ENCODE measurements at regions not wholly inside any gene's neighbourhood (a gene's known extent, or its start where the extent isn't known, plus 50 kb on each side); places are given as distances from the start of the nearest gene placed in this dataset.

DNA sequence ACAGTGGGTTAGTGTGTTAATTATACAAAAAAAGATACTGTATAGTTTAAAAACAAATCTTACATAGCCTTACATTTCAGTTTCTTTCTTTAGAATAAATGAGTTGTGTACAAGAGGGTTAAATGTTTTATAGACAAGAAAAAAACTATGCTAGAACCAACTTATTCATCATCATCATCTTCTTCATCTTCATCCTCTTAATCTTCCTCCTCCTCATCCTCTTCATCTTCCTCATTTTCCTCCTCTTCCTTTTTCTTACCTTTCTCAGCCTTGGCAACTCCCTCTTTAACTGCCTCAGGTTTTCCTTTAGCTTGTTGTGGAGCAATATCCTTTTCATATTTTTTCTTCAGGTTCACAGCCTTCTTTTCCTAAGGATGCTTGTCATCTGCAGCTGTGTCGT, 53.7 kb downstream of the RPS12 start:
- in situ Hi-C loops (cut with HindIII; ENCODE audit: low sequenced_read_pairs), result no loop called here

DNA sequence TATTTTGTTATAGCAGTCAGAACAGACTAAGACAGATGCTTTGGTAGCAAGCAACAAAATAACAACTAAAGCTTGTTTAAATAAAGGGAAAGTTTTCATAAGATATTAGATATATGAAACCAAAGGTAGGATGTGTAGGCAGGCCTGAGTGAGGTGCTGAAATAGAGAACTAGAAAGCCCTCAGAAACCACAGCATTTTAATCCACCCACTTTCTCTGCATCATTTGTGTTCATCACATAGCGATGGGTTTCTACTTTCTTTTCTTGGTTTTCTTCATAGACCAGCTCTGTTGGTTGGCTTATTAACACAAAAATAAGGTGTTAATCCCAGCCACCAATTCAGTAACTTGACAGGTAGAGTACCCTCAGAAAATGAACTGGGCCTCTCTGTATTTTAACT, 58.6 kb downstream of the RPS12 start:
- in situ Hi-C loops (cut with HindIII; ENCODE audit: low sequenced_read_pairs), result no loop called here

DNA sequence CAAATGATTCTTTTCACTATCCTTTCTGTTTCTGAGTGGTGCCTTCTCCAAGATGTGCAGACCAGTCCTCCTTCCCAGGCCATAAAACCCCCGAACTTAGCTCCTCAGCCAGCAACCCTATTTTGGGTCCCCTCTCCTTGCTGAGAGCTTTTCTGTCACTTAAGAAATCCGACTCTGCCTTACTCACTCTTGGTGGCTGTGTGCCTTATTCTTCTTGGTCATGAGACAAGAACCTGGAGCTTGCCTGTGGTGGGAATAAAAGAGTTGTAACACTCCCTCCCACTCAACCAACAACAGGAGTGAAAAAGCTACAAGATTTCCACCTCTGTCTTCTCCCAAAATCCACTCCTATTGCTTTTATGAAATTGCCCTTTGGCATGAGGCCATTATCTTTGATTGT, 62.6 kb downstream of the RPS12 start:
- in situ Hi-C loops (cut with HindIII; ENCODE audit: low sequenced_read_pairs), result no loop called here

DNA sequence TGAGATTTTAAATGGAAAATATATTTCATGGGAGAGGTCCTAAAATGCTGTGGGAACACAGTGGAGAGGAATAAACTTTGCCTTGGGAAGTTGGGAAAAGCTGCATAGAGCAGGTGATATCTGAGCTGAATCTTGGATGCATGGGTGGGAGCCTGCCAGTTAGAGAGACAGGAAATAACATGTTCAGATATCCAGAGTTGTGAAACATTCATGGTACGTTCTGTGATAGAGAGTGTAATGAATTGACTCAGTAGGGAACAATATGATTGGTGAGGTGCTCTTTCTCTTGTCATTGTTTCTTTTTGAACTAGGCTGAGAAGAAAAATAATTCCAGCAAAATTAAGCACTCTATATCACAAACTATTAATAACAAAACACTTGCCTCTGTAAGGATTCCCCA, 72.8 kb downstream of the RPS12 start:
- in situ Hi-C loops (cut with HindIII; ENCODE audit: low sequenced_read_pairs), result no loop called here

DNA sequence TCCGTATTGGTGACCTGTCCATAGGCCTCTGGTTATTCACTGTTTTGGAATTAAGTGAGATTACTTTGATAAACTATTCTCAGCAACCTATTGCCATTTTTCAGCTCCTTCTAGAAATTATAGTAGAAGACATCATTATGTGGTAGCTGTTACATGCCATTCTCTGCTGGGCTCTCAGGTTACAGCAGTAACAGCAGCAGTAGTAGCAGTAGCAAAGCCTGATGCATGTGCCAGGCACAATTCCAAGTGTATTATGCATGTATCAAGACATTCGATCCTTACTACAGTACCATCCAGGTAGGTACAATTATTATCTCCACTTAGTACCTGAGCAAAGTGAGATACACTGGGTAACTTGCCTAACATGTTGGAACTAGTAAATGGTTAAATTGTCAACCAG, 74.3 kb downstream of the RPS12 start:
- in situ Hi-C loops (cut with HindIII; ENCODE audit: low sequenced_read_pairs), result no loop called here

DNA sequence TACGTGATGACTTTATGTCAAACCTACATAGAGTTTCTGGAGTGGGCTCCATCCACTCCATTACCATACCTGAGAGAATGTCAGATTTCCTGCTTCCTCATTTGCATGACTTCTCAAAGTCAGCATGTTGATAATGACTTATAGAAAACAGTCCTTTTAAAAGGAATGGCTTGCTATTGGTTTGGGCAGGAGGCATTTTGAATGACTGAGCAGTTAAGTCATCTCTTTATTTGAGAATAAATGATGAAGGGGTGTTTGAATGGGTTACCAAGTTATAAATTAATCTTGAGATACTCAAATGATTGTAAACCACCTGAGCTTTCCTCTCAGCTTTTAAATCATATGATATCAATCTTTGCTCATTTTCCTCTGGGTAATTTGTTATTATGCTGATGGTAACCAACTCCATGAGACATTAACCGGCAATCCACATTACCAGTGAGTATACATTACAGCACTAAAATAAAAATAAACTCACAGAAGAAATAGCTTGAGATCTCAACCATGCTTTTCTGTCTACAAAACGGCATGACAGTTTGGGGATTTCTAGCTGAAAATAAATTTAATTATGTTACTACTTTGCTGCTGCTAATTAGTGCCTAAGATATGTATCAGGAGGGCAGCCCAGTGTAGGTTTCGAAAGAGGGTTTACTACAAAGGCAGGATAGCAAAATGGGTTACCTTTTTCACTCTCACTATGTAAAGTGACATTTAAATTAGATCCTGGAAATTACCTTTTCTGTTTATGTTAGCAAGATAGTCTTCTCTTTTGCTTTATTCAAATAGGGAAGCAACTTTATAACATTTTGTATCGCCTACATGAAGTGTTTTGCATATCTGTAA, 78.8 kb downstream of the RPS12 start:
- in situ Hi-C loops (cut with HindIII; ENCODE audit: low sequenced_read_pairs), result no loop called here

DNA sequence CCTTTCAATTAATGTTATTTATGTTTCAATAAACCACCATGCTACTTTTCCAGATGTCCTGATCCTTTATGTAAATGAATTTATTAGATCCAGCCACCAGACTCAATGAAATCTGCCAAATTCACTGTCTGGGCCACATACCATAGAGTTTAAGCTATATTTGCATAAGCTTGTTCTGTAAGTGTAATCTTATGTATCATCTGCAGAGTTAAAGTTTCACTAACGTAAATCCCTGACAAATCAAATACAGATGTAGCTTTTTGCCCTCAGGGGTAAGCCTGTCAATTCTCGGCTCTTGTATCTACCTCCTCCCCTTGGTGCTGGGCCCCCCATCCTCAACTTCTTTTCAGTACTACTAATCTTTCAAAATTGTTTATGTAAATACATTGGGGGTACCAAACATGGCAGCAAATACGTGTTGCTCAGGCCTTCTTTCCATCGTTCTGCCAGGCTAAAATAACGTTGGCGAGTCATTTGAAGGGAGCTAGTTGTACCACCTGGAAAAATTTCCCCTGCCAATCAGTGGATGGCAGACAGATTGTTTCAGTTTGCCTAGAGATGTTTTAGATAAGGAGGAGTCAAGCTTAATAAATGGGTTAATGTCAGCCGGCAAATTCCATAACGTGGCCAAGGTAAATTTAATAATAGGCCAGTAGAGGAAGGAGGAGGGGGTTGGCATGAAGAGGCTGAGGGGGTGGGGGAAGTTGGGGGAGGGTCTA, 79.6 kb downstream of the RPS12 start:
- in situ Hi-C loops (cut with HindIII; ENCODE audit: low sequenced_read_pairs), result no loop called here

DNA sequence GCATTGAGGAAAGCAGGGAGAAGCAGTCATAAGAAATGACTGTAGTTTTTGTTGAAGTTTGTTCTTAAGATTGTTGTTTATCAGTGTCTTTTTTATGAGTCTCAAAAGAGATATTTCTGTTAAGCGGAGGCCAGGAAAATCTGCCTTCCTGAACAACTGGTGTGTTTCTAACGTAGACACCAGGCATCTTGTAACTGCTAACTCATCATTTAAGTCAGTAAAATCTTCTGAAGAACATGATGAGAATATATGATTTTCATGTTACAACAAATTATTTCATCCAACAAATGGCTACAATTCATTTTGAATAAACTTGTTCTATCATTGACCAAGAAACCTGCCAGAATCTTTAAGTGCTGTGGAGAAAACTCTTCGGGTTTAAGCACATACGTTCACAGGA, 84.0 kb downstream of the RPS12 start:
- in situ Hi-C loops (cut with HindIII; ENCODE audit: low sequenced_read_pairs), result no loop called here

DNA sequence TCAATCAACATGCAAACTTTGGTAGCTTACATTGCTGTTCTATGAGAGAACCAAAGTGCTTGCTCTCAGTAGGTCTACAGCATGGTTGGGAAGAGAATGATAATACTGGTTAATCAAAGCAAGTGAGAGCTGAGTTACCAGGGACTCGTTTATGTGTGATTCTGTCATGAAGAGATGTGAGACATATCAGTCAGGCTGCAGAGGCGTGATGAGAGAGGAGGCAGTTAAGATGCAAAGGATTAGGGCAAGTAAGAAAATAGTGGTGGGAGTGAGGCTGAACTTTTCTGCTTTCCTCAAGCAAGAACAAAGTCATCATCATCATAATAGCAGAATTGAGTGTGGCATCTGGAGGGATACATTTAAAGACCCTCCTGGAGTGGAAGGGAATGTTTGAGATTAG, 86.5 kb downstream of the RPS12 start:
- in situ Hi-C loops (cut with HindIII; ENCODE audit: low sequenced_read_pairs), result no loop called here

DNA sequence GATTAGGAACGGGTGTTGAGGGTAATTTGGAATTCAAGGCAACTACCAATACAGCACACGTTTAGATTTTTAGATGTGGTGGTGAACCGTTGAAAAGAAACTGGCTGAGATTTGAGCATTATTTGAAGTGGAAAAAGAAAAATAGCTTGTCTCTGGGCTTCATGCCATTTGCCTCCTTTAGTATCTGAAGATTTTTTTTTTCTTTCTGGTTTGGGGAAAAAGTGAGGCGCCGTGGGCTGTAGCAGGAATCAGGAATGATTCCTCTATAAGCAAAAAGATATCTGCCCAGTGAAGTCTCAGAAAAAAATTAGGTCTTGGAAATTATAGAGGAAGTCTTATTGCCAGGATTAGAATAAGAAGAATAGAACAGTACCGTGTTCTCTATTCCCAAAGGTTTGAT, 88.5 kb downstream of the RPS12 start:
- in situ Hi-C loops (cut with HindIII; ENCODE audit: low sequenced_read_pairs), result no loop called here

DNA sequence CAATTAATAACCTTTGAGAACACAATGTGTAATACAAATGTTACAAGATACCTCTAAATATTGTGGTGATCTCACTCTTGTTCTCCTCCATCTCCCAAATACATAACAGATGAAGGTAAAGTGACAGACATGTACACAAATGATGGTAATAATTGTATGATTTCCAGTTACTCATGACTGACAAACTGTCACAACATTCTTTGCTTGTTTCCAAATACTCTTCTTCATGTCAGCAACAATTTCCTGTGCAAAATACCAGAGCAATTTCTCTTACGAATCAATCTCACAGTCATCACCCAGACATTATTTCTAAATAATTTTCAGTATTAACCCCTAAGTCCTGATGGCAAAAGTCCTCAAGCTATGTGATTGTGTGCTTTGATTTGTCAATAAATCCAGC, 92.9 kb downstream of the RPS12 start:
- in situ Hi-C loops (cut with HindIII; ENCODE audit: low sequenced_read_pairs), result no loop called here

DNA sequence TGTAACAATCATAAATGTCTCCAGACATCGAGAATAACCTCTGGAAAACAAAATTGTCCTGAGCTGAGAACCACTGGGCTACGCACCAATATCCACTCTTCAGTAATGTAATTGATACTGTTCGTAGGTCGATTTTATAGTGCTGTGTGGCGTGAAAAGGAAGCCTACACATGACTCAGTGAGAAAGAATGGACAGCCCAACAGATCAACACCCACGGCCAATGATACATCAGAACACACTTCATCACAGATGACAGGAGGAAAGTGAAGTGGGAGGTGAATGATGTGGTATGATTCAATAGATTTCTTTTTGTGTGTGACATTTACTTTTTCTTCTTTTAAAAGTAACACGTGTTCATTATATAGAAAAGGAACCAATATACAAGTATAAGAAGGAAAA, 93.5 kb downstream of the RPS12 start:
- in situ Hi-C loops (cut with HindIII; ENCODE audit: low sequenced_read_pairs), result no loop called here

DNA sequence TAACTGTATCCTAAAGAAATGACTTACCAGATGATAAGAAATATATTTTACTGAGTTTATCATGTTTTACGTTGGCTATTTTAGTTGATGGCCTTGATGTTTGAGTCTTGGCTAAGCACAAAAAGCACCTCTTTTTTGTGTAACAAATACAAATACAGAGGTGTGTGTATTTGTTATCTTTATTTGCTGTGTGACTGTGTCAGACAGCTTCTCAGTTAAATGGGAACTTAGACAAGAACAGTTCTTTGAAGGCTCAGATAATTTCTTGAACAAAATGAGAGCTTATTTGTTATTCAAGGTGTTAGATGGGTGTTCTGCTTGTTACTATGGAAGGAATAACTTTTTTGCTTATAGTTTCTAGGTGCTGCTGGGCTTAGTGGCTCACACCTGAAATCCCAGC, 95.4 kb downstream of the RPS12 start:
- in situ Hi-C loops (cut with HindIII; ENCODE audit: low sequenced_read_pairs), result no loop called here

DNA sequence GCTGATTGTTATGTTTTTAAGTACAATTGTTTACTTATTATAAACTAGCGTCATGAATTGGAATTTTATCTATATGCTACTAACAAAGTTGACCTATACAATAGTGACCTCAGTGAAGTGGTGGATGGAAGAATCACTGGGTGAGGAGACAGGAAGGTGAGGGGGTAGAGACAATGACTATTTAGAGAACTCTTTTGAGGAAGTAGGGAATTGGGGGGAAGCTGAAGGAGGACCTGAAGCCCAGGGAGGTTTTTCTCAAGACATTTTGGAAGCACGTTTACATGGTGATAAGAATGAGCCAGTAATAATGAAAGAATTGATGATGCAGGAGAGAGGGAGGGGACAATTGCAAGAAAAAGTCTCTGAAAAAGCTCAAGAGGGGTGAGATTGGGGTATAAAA, 96.4 kb downstream of the RPS12 start:
- in situ Hi-C loops (cut with HindIII; ENCODE audit: low sequenced_read_pairs), result no loop called here

DNA sequence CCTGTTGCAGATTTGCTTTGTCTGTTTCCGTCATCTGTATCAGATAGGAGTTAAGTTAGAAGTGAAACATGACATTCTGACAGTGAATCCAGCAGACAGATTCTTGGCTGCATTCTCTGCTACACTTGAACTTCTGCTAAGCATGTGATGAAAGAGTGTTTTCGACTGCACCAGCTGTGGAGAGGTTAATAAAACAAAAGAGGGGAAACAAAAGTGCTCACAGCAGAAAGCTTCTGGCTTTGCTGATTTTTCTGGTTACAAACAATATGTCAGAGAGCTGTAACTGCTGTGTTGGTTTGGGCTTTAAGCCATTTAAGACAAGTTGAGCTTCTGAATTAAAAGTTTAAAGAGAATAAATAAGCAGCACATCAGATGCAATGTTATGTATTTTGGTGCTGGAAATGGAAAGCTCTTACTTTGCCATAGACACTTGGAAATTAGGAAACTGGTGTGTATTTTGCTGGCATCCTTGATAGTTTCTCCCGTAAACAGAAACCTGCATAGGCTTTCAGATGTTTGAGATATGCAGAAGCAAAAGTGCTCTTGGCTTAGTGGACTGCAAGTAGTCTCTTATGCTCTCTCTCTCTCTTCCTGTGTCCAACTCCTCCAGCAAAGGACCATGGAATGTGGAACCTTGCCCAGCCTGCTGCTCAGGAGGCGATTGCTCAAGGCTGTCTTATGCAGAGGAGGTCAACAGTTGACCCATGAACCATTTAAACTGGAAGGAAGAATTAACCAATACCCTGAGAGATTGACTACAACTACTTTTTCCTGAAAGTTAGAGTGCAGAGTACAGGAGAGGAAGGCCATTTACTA, 104.9 kb downstream of the RPS12 start:
- in situ Hi-C loops (cut with HindIII; ENCODE audit: low sequenced_read_pairs), result no loop called here

DNA sequence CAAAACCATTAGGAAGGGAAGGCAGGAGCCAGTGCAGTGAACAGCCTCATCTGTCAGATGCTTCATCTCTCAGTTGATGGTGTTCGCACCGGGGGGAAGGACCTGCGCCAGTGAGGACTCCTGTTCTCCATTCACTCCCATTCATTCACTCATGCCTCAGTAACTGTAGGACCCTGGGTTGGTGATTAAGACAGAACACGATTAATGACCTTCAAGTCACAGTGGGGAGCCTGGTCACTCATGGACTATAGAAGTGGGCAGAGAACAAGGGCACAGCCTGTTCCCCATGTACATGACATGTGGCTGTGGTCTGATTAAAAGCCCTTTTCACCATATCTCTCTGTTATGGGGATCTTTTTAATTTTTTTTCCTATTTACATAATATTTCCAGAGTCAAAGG, 113.3 kb downstream of the RPS12 start:
- in situ Hi-C loops (cut with HindIII; ENCODE audit: low sequenced_read_pairs), result no loop called here

DNA sequence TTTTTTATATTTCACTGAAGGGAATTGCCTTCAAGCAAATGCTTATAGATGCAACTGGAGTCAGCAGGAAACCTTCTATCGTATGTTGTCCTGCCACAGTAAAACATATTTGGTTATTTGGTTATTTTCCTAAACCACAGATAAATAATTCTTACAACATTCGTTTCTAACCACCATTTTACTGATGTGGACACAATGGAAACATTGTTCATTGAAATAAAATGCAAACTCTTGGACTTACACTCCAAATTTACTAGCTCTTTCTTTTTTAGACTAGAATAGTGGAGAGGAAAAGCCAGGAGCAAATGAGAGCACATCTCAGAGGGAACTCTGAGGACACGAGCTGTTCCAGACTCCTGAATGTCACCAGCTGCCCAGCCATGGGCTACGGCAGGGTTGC, 114.8 kb downstream of the RPS12 start:
- in situ Hi-C loops (cut with HindIII; ENCODE audit: low sequenced_read_pairs), result no loop called here

DNA sequence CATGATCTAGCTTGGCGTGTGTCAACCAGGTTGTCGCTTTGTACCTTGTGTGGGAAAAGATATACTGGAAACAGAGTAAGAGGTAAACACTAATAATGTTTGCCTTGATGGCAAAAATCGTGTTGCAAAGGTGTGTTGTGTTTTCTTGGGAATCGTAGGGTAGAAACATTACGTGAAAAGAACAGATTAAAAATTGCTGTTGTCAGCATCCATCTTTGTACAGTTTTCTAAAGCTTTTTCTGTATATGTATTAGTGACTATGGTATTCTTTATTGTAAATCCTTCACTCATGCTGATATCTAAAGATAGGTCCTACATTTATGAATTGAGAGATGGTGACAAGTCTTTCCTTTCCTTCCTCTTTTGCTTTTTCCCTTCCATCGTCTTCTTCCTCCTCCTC, 116.9 kb downstream of the RPS12 start:
- in situ Hi-C loops (cut with HindIII; ENCODE audit: low sequenced_read_pairs), result no loop called here

DNA sequence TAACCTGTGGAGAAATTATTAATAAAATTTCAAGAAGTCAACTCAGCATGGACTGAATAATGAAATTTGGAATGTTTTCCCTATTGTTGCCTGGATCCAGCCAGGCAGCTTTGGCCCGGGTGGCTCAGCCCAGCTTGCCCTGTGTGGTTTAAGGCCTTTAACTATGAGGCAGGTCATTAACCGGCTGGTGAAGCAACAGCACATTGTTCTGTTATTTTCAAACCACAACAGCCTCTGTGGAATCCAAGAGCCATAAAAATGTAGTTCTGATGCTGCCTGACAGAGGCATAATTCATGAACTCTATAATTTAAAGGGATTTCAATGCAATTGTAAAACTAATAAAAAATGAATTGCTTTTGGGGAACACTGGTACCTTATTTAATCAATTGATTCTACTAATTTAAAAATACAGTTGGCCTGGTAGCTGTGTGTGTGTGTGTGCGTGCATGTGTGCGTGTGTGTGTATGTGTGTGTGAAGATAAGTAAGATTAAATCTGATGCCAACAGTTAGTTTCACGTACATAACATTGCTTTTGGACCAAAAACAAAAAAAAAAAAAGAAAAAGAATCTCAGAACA, 117.7 kb downstream of the RPS12 start:
- in situ Hi-C loops (cut with HindIII; ENCODE audit: low sequenced_read_pairs), result no loop called here

DNA sequence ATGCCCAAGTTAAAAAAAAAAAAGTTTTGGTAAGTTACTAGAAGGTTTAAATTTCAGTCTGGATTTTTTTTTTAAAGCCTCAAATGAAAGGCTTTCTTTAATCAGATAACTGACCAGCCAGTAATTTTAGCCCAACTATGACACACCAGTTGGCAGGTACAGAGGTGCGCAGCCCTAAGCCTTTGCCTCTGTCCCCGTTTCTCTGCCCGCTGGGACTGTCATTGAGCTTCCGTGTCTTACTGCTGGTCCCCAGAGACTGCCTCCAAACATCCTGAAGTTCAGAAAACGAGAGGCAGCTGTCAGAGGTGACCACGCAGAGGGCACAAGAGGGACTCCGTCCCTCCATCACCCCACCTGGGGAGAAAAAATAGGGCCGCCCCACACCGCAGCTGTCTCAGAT, 118.2 kb downstream of the RPS12 start:
- in situ Hi-C loops (cut with HindIII; ENCODE audit: low sequenced_read_pairs), result no loop called here

DNA sequence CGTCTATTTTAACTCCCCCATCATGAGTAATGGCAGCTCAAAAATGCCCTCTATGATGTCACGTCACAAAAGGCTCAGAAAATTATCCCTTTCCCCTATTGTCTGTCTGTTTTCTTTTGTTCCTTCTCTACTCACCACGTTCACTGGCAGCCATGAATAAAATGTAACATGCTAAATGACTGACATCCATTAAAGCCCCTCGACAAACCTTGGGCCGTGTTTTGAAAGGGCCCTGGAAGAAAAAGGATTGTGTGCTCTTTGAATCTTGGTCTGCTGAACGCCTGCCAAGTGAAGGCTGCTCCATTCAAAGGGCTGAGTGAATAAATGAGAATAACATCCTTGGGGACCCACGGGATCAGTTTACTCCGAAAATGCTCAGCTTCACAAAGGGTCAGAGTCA, 118.7 kb downstream of the RPS12 start:
- in situ Hi-C loops (cut with HindIII; ENCODE audit: low sequenced_read_pairs), result no loop called here
